ENCODE measurements at regions not wholly inside any gene's neighbourhood (a gene's known extent, or its start where the extent isn't known, plus 50 kb on each side); places are given as distances from the start of the nearest gene placed in this dataset.
A peak's percentile ranks its signal among the peaks of the same experiment; 100 is the strongest.

DNA sequence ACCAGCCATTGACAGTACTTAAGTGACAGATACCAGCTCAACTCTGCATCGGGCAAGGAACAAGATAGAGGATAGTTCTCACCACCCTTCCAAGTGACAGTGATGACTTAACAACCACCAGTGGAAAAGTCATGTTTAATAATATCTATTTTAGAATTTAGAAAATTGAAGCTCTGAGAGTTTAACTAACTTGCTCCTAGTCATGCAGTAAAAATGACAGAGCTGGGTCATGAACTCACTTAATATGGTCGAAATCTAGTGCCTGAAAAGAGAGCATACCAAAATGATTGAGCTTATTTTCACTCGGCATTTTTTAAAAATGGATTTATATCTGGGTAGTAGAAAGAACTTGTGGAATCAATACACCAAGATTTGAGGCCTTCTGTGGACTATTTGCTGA lies 367.8 kb upstream of the IGFBP3 start:
- H3K36me3 ChIP-seq (ENCODE audit: control insufficient read depth in 1 of 2, insufficient read depth in 2 of 2, low read length in 2 of 2), result no peaks in the 10 kb centered on the region
- no peak overlapping the region for H2AK5ac ChIP-seq (ENCODE audit: low read length)
- peak overlapping the region; percentile 97 for H2BK12ac ChIP-seq (ENCODE audit: low read length)
- DNase-seq, result no peak
- H3K9me3 ChIP-seq (ENCODE audit: insufficient read depth, low read depth, low read length), result no peaks in the 10 kb centered on the region
- H3K14ac ChIP-seq (ENCODE audit: low read length), result peak overlapping the region; percentile 44
- H3K79me2 ChIP-seq (ENCODE audit: control insufficient read depth, insufficient read depth, low read length, poor library complexity), result peaks cover 1% of the 10 kb centered on the region
- H3K27ac ChIP-seq (ENCODE audit: low read depth, low read length), result no peak overlapping the region
- no peak overlapping the region for H4K12ac ChIP-seq (ENCODE audit: low read depth, low read length)
- peak overlapping the region; percentile 63 for H2BK120ac ChIP-seq (ENCODE audit: insufficient read depth, low read length, poor library complexity)
- no peak overlapping the region for H3K23ac ChIP-seq (ENCODE audit: low read length)
- no peak overlapping the region for H3K4ac ChIP-seq (ENCODE audit: low read depth, low read length)
- H3K4me3 ChIP-seq (ENCODE audit: low read depth, low read length), result no peak overlapping the region
- no peak overlapping the region for H4K8ac ChIP-seq (ENCODE audit: low read depth, low read length)
- H4K91ac ChIP-seq (ENCODE audit: low read depth, low read length), result peak overlapping the region; percentile 66
- no CpG with 5 or more reads among the region's 3 CpGs for WGBS (ENCODE audit: extremely low coverage, insufficient coverage, insufficient read length)
- no peak overlapping the region for H3K9ac ChIP-seq (ENCODE audit: low read length)
- peaks cover 44% of the 10 kb centered on the region for H3K79me1 ChIP-seq (ENCODE audit: low read length)
- no peak overlapping the region for H3K4me2 ChIP-seq (ENCODE audit: low read length)
- no peaks in the 10 kb centered on the region for H3K27me3 ChIP-seq (ENCODE audit: insufficient read depth, low read length)
- no peak overlapping the region for H3K18ac ChIP-seq (ENCODE audit: low read length)
- H2BK5ac ChIP-seq (ENCODE audit: low read depth, low read length, poor library complexity), result peak overlapping the region; percentile 82
- H3K4me1 ChIP-seq (ENCODE audit: control insufficient read depth in 1 of 2, insufficient read depth in 2 of 2, low read length in 2 of 2), result peaks cover 21 to 34% of the 10 kb centered on the region in 2 experiments
- H2AFZ ChIP-seq (ENCODE audit: insufficient read depth, low read length, poor library complexity), result no peak overlapping the region

DNA sequence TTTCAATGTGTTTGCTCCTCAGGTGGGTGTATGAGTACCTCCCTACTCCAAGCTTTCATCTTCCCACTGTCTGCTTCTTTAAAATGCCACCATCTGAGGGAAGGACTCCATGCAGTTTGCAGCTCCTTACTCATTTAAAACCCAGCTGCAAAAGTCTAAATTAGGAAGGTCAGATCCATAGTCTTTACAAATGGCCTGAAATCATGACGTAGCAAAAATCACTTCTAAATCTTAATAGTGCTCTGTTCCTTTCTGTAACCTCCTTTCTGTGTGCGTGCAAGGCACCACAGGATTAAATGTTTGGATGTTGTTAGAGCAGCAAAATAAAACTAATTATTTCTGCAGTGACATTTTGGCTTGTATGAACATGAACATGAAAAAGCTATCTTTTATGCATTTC lies 366.9 kb upstream of the IGFBP3 start:
- Histone ChIP-seq H3K79me2 (ENCODE audit: control insufficient read depth, insufficient read depth, low read length, poor library complexity) (peaks cover 1% of the 10 kb centered on the region), H3K36me3 (ENCODE audit: control insufficient read depth in 1 of 2, insufficient read depth in 2 of 2, low read length in 2 of 2) (no peaks in the 10 kb centered on the region), H3K4me1 (ENCODE audit: control insufficient read depth in 1 of 2, insufficient read depth in 2 of 2, low read length in 2 of 2) (peaks cover 22 to 35% of the 10 kb centered on the region in 2 experiments), H3K27me3 (ENCODE audit: insufficient read depth, low read length) (no peaks in the 10 kb centered on the region), H3K18ac (ENCODE audit: low read length) (no peak overlapping the region), H2BK120ac (ENCODE audit: insufficient read depth, low read length, poor library complexity) (peak overlapping the region; percentile 79), H4K12ac (ENCODE audit: low read depth, low read length) (no peak overlapping the region), H4K8ac (ENCODE audit: low read depth, low read length) (no peak overlapping the region), H2AFZ (ENCODE audit: insufficient read depth, low read length, poor library complexity) (no peak overlapping the region), H3K9me3 (ENCODE audit: insufficient read depth, low read depth, low read length) (no peaks in the 10 kb centered on the region), H3K4me2 (ENCODE audit: low read length) (no peak overlapping the region), H3K23ac (ENCODE audit: low read length) (no peak overlapping the region), H2BK5ac (ENCODE audit: low read depth, low read length, poor library complexity) (peak overlapping the region; percentile 78), H3K79me1 (ENCODE audit: low read length) (peaks cover 49% of the 10 kb centered on the region), H3K14ac (ENCODE audit: low read length) (no peak overlapping the region), H2AK5ac (ENCODE audit: low read length) (no peak overlapping the region), H3K4ac (ENCODE audit: low read depth, low read length) (no peak overlapping the region), H3K9ac (ENCODE audit: low read length) (no peak overlapping the region), H3K4me3 (ENCODE audit: low read depth, low read length) (no peak overlapping the region), H4K91ac (ENCODE audit: low read depth, low read length) (peak overlapping the region; percentile 61), H2BK12ac (ENCODE audit: low read length) (peak overlapping the region; percentile 94), H3K27ac (ENCODE audit: low read depth, low read length) (no peak overlapping the region)
- no CpG with 5 or more reads among the region's 2 CpGs for WGBS (ENCODE audit: extremely low coverage, insufficient coverage, insufficient read length)
- no peak for DNase-seq

DNA sequence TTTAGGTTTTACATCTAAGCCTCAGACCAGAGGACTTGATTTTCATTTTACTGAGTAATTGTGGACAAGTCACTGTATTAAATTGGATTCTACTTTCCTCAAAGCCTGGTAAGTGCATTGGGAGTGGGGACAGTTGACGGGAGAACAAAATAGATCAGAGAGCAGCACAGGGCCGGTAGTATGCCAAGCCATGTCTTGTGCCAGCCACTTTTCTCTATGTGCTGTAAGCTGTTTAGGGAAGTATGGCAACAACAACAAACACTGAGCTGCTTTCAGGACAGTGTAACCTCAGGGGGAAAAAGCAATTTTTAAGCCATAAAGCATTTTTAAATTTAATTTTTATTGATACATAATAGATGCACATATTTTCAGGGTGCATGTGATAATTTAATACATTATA lies 365.9 kb upstream of the IGFBP3 start:
- no peak overlapping the region for H3K23ac ChIP-seq (ENCODE audit: low read length)
- H3K27ac ChIP-seq (ENCODE audit: low read depth, low read length), result no peak overlapping the region
- H3K4ac ChIP-seq (ENCODE audit: low read depth, low read length), result peak overlapping the region; percentile 87
- peak overlapping the region; percentile 91 for H3K14ac ChIP-seq (ENCODE audit: low read length)
- H3K36me3 ChIP-seq (ENCODE audit: control insufficient read depth in 1 of 2, insufficient read depth in 2 of 2, low read length in 2 of 2), result no peaks in the 10 kb centered on the region
- H3K9me3 ChIP-seq (ENCODE audit: insufficient read depth, low read depth, low read length), result no peaks in the 10 kb centered on the region
- H2BK120ac ChIP-seq (ENCODE audit: insufficient read depth, low read length, poor library complexity), result peak overlapping the region; percentile 99
- peaks cover 47% of the 10 kb centered on the region for H3K79me1 ChIP-seq (ENCODE audit: low read length)
- WGBS (ENCODE audit: extremely low coverage, insufficient coverage, insufficient read length), result no CpG with 5 or more reads among the region's 2 CpGs
- H3K79me2 ChIP-seq (ENCODE audit: control insufficient read depth, insufficient read depth, low read length, poor library complexity), result peaks cover 1% of the 10 kb centered on the region
- H3K27me3 ChIP-seq (ENCODE audit: insufficient read depth, low read length), result no peaks in the 10 kb centered on the region
- H3K9ac ChIP-seq (ENCODE audit: low read length), result no peak overlapping the region
- peak overlapping the region; percentile 99 for H2BK12ac ChIP-seq (ENCODE audit: low read length)
- H4K8ac ChIP-seq (ENCODE audit: low read depth, low read length), result peak overlapping the region; percentile 59
- H3K4me2 ChIP-seq (ENCODE audit: low read length), result no peak overlapping the region
- H2AFZ ChIP-seq (ENCODE audit: insufficient read depth, low read length, poor library complexity), result peak overlapping the region; percentile 33
- H2AK5ac ChIP-seq (ENCODE audit: low read length), result peak overlapping the region; percentile 86
- H4K91ac ChIP-seq (ENCODE audit: low read depth, low read length), result peak overlapping the region; percentile 98
- no peak overlapping the region for H3K4me3 ChIP-seq (ENCODE audit: low read depth, low read length)
- peaks cover 22 to 33% of the 10 kb centered on the region in 2 experiments for H3K4me1 ChIP-seq (ENCODE audit: control insufficient read depth in 1 of 2, insufficient read depth in 2 of 2, low read length in 2 of 2)
- peak overlapping the region; percentile 97 for H2BK5ac ChIP-seq (ENCODE audit: low read depth, low read length, poor library complexity)
- H4K12ac ChIP-seq (ENCODE audit: low read depth, low read length), result peak overlapping the region; percentile 54
- no peak for DNase-seq
- peak overlapping the region; percentile 93 for H3K18ac ChIP-seq (ENCODE audit: low read length)

DNA sequence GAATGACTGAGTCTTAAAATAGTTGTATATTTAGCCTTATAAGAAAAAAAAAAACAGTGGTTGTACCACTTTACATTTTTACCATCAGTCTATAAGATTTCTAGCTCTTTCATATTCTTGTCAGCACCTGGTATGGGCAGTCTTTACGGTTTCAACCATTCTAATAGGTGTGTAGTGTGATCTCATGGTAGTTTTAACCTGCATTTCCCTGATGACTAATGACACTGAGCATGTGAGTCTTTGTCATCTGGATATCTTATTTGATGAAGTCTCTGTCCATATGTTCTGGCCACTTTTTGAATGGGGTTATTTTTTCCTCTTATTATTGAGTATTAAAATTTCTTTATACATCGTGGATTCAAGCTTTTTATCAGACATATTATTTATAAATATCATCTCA lies 365.3 kb upstream of the IGFBP3 start:
- Histone ChIP-seq H2BK120ac (ENCODE audit: insufficient read depth, low read length, poor library complexity) (no peak overlapping the region), H3K4me2 (ENCODE audit: low read length) (no peak overlapping the region), H3K9me3 (ENCODE audit: insufficient read depth, low read depth, low read length) (no peaks in the 10 kb centered on the region), H3K9ac (ENCODE audit: low read length) (no peak overlapping the region), H3K4ac (ENCODE audit: low read depth, low read length) (no peak overlapping the region), H3K79me1 (ENCODE audit: low read length) (peaks cover 47% of the 10 kb centered on the region), H2BK12ac (ENCODE audit: low read length) (no peak overlapping the region), H3K4me1 (ENCODE audit: control insufficient read depth in 1 of 2, insufficient read depth in 2 of 2, low read length in 2 of 2) (peaks cover 20 to 31% of the 10 kb centered on the region in 2 experiments), H4K91ac (ENCODE audit: low read depth, low read length) (no peak overlapping the region), H3K36me3 (ENCODE audit: control insufficient read depth in 1 of 2, insufficient read depth in 2 of 2, low read length in 2 of 2) (no peaks in the 10 kb centered on the region), H2BK5ac (ENCODE audit: low read depth, low read length, poor library complexity) (no peak overlapping the region), H3K4me3 (ENCODE audit: low read depth, low read length) (no peak overlapping the region), H4K12ac (ENCODE audit: low read depth, low read length) (no peak overlapping the region), H3K27ac (ENCODE audit: low read depth, low read length) (no peak overlapping the region), H4K8ac (ENCODE audit: low read depth, low read length) (no peak overlapping the region), H3K14ac (ENCODE audit: low read length) (no peak overlapping the region), H3K23ac (ENCODE audit: low read length) (no peak overlapping the region), H3K79me2 (ENCODE audit: control insufficient read depth, insufficient read depth, low read length, poor library complexity) (peaks cover 1% of the 10 kb centered on the region), H3K18ac (ENCODE audit: low read length) (no peak overlapping the region), H2AFZ (ENCODE audit: insufficient read depth, low read length, poor library complexity) (no peak overlapping the region), H2AK5ac (ENCODE audit: low read length) (no peak overlapping the region), H3K27me3 (ENCODE audit: insufficient read depth, low read length) (no peaks in the 10 kb centered on the region)
- WGBS (ENCODE audit: extremely low coverage, insufficient coverage, insufficient read length), result no CpG with 5 or more reads among the region's 2 CpGs
- peak in 1 of 2 donors; percentile 67 for DNase-seq
